ENCODE measurements at regions not wholly inside any gene's neighbourhood (a gene's known extent, or its start where the extent isn't known, plus 50 kb on each side); places are given as distances from the start of the nearest gene placed in this dataset.

- no peak overlapping the region for H3K27ac ChIP-seq (ENCODE audit: low read length)
- H3K9ac ChIP-seq (ENCODE audit: low read length) = no peak overlapping the region
- ChIA-PET CTCF (no interaction called here), POLR2A (ENCODE audit: unreplicated experiment) (no interaction called here)
- no peaks in the 10 kb centered on the region for H3K9me2 ChIP-seq (replicated peaks; ENCODE audit: low read length)
- H3K4me1 ChIP-seq (ENCODE audit: insufficient read depth, low read length) = no peaks in the 10 kb centered on the region
- no peak overlapping the region for H3K4me3 ChIP-seq (ENCODE audit: low read length)
- TF ChIP-seq EZH2 (IDR thresholded peaks at IDR 0.05; ENCODE audit: low read length, unreplicated experiment) (no peak), CTCF (conservative IDR thresholded peaks at IDR 0.05; ENCODE audit: low read depth, low read length) (no peak), EZH2phosphoT487 (IDR thresholded peaks at IDR 0.05; ENCODE audit: borderline replicate concordance, low read length) (no peak)
- no peaks in the 10 kb centered on the region for H3K27me3 ChIP-seq (ENCODE audit: low read length)
- no peak overlapping the region for H2AFZ ChIP-seq (ENCODE audit: low read length)
- no peaks in the 10 kb centered on the region for H3K79me2 ChIP-seq (ENCODE audit: low read length)
- no peaks in the 10 kb centered on the region for H4K20me1 ChIP-seq (ENCODE audit: low read length)
- BruUV-seq (replicated peaks) = no TSS peak
- H3K4me2 ChIP-seq (ENCODE audit: low read length) = no peak overlapping the region
- DNase-seq (no peak), ATAC-seq (no peak)
- intact Hi-C loops (cut with micrococcal nuclease) = no loop called here
- no peaks in the 10 kb centered on the region for H3K36me3 ChIP-seq (ENCODE audit: low read depth, low read length)
- H3K9me3 ChIP-seq (ENCODE audit: low read length) = no peaks in the 10 kb centered on the region
- H3F3A ChIP-seq (ENCODE audit: low read length, unreplicated experiment) = no peaks in the 10 kb centered on the region
Observed at GRCh38 chr12:126510630-126511029, 1445.4 kb downstream of the AACS start.

- H3K27ac ChIP-seq (ENCODE audit: low read length) = no peak overlapping the region
- H3K9ac ChIP-seq (ENCODE audit: low read length) = no peak overlapping the region
- no peaks in the 10 kb centered on the region for H3F3A ChIP-seq (ENCODE audit: low read length, unreplicated experiment)
- H3K27me3 ChIP-seq (ENCODE audit: low read length) = no peaks in the 10 kb centered on the region
- BruUV-seq (replicated peaks) = no TSS peak
- no peak for TF ChIP-seq EZH2phosphoT487 (IDR thresholded peaks at IDR 0.05; ENCODE audit: borderline replicate concordance, low read length)
- TF ChIP-seq EZH2 (IDR thresholded peaks at IDR 0.05; ENCODE audit: low read length, unreplicated experiment) = no peak
- no peak for TF ChIP-seq CTCF (conservative IDR thresholded peaks at IDR 0.05; ENCODE audit: low read depth, low read length)
- no peaks in the 10 kb centered on the region for H3K36me3 ChIP-seq (ENCODE audit: low read depth, low read length)
- ATAC-seq (no peak), DNase-seq (no peak)
- H3K4me1 ChIP-seq (ENCODE audit: insufficient read depth, low read length) = no peaks in the 10 kb centered on the region
- H3K9me2 ChIP-seq (replicated peaks; ENCODE audit: low read length) = no peaks in the 10 kb centered on the region
- intact Hi-C loops (cut with micrococcal nuclease) = no loop called here
- ChIA-PET POLR2A (ENCODE audit: unreplicated experiment) (no interaction called here), CTCF (no interaction called here)
- H4K20me1 ChIP-seq (ENCODE audit: low read length) = no peaks in the 10 kb centered on the region
- no peak overlapping the region for H3K4me3 ChIP-seq (ENCODE audit: low read length)
- no peak overlapping the region for H2AFZ ChIP-seq (ENCODE audit: low read length)
- H3K4me2 ChIP-seq (ENCODE audit: low read length) = no peak overlapping the region
- H3K9me3 ChIP-seq (ENCODE audit: low read length) = no peaks in the 10 kb centered on the region
- H3K79me2 ChIP-seq (ENCODE audit: low read length) = no peaks in the 10 kb centered on the region
Observed at GRCh38 chr12:126512916-126513913, 1448.0 kb downstream of the AACS start.

- Histone ChIP-seq H3K36me3 (ENCODE audit: low read depth, low read length) (no peaks in the 10 kb centered on the region), H3K4me2 (ENCODE audit: low read length) (no peak overlapping the region), H3K27ac (ENCODE audit: low read length) (no peak overlapping the region), H3K79me2 (ENCODE audit: low read length) (no peaks in the 10 kb centered on the region), H3K9ac (ENCODE audit: low read length) (no peak overlapping the region), H3K9me3 (ENCODE audit: low read length) (0 out of 2 replicates have a peak, but pooled peaks cover 2% of the 10 kb centered on the region), H3K27me3 (ENCODE audit: low read length) (0 out of 2 replicates have a peak, but pooled peaks cover 2% of the 10 kb centered on the region), H3K4me3 (ENCODE audit: low read length) (no peak overlapping the region), H3F3A (ENCODE audit: low read length, unreplicated experiment) (no peaks in the 10 kb centered on the region), H3K9me2 (replicated peaks; ENCODE audit: low read length) (no peaks in the 10 kb centered on the region), H3K4me1 (ENCODE audit: insufficient read depth, low read length) (no peaks in the 10 kb centered on the region), H4K20me1 (ENCODE audit: low read length) (no peaks in the 10 kb centered on the region), H2AFZ (ENCODE audit: low read length) (no peak overlapping the region)
- no peak for TF ChIP-seq EZH2 (IDR thresholded peaks at IDR 0.05; ENCODE audit: low read length, unreplicated experiment)
- TF ChIP-seq EZH2phosphoT487 (IDR thresholded peaks at IDR 0.05; ENCODE audit: borderline replicate concordance, low read length) = no peak
- no peak for TF ChIP-seq CTCF (conservative IDR thresholded peaks at IDR 0.05; ENCODE audit: low read depth, low read length)
- ATAC-seq (no peak), DNase-seq (no peak)
- BruUV-seq (replicated peaks) = no TSS peak
- POLR2A ChIA-PET (ENCODE audit: unreplicated experiment) = no interaction called here
- CTCF ChIA-PET = no interaction called here
- intact Hi-C loops (cut with micrococcal nuclease) = no loop called here
Observed at GRCh38 chr12:126518596-126519200, 1453.5 kb downstream of the AACS start.

Measured in PC-3 (cell line).